ENCODE measurements at regions not wholly inside any gene's neighbourhood (a gene's known extent, or its start where the extent isn't known, plus 50 kb on each side); places are given as distances from the start of the nearest gene placed in this dataset.

DNA sequence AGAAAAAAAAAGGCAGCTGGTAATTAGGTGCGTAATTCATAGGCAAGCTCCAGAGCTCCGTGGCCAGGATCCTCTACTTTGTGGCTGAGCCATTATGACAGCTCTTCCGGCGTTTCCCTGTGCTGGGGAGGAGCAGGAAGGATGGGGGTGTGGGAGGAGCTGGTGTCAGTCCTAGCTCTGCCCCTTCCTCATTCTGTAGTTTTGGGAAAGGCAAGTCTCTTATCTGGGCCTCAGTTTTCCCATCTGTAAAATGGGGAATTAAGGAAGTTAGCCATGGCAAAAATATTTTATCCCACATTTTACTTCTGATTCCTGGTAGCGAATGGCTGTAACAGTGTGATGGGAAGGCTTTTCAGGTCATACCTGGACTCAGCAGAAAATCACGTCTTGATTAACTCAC lies 81.1 kb downstream of the SEC61B start (continued):
- TF ChIP-seq, protein P1, sequence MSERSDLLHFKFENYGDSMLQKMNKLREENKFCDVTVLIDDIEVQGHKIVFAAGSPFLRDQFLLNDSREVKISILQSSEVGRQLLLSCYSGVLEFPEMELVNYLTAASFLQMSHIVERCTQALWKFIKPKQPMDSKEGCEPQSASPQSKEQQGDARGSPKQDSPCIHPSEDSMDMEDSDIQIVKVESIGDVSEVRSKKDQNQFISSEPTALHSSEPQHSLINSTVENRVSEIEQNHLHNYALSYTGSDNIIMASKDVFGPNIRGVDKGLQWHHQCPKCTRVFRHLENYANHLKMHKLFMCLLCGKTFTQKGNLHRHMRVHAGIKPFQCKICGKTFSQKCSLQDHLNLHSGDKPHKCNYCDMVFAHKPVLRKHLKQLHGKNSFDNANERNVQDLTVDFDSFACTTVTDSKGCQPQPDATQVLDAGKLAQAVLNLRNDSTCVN (CRISPR knock-in tag; IDR thresholded peaks at IDR 0.05) = no peak
- TF ChIP-seq GATA2 (CRISPR knock-in tag; IDR thresholded peaks at IDR 0.05) (no peak), HDAC2 (IDR thresholded peaks at IDR 0.05) (peak; percentile 77), C11orf30 (IDR thresholded peaks at IDR 0.05; ENCODE audit: low read depth) (no peak), CBX3 (IDR thresholded peaks at IDR 0.05; ENCODE audit: borderline replicate concordance in 1 of 2, low read length in 2 of 2) (peak in 1 of 2 experiments; percentile 26; a peak in 1 of 3 replicates), SRSF7 (optimal IDR thresholded peaks at IDR 0.05; ENCODE audit: low read depth, low read length) (no peak), ZNF507 (tag; conservative IDR thresholded peaks at IDR 0.05) (no peak), LEF1 (IDR thresholded peaks at IDR 0.05) (no peak), ELF1 (tag; IDR thresholded peaks at IDR 0.05) (peak; percentile 57), KLF16 (IDR thresholded peaks at IDR 0.05) (no peak), PTBP1 (IDR thresholded peaks at IDR 0.05; ENCODE audit: low read depth, low read length) (0 out of 2 replicates have a peak, but pooled peaks have one; percentile 68), BCOR (IDR thresholded peaks at IDR 0.05) (peak; percentile 96), ZNF212 (CRISPR knock-in tag; IDR thresholded peaks at IDR 0.05) (no peak), CHCHD3 (CRISPR knock-in tag; IDR thresholded peaks at IDR 0.05) (no peak), ZKSCAN3 (CRISPR knock-in tag; IDR thresholded peaks at IDR 0.05) (no peak), ZNF184 (CRISPR knock-in tag; IDR thresholded peaks at IDR 0.05) (no peak)
- TF ChIP-seq, protein P2, sequence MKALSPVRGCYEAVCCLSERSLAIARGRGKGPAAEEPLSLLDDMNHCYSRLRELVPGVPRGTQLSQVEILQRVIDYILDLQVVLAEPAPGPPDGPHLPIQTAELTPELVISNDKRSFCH (CRISPR knock-in tag; IDR thresholded peaks at IDR 0.05) = no peak
- TF ChIP-seq, protein P2 (tag; IDR thresholded peaks at IDR 0.05) = no peak
- TF ChIP-seq, protein P3, sequence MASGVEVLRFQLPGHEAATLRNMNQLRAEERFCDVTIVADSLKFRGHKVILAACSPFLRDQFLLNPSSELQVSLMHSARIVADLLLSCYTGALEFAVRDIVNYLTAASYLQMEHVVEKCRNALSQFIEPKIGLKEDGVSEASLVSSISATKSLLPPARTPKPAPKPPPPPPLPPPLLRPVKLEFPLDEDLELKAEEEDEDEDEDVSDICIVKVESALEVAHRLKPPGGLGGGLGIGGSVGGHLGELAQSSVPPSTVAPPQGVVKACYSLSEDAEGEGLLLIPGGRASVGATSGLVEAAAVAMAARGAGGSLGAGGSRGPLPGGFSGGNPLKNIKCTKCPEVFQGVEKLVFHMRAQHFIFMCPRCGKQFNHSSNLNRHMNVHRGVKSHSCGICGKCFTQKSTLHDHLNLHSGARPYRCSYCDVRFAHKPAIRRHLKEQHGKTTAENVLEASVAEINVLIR (CRISPR knock-in tag; IDR thresholded peaks at IDR 0.05) = no peak
- TF ChIP-seq, protein P4, sequence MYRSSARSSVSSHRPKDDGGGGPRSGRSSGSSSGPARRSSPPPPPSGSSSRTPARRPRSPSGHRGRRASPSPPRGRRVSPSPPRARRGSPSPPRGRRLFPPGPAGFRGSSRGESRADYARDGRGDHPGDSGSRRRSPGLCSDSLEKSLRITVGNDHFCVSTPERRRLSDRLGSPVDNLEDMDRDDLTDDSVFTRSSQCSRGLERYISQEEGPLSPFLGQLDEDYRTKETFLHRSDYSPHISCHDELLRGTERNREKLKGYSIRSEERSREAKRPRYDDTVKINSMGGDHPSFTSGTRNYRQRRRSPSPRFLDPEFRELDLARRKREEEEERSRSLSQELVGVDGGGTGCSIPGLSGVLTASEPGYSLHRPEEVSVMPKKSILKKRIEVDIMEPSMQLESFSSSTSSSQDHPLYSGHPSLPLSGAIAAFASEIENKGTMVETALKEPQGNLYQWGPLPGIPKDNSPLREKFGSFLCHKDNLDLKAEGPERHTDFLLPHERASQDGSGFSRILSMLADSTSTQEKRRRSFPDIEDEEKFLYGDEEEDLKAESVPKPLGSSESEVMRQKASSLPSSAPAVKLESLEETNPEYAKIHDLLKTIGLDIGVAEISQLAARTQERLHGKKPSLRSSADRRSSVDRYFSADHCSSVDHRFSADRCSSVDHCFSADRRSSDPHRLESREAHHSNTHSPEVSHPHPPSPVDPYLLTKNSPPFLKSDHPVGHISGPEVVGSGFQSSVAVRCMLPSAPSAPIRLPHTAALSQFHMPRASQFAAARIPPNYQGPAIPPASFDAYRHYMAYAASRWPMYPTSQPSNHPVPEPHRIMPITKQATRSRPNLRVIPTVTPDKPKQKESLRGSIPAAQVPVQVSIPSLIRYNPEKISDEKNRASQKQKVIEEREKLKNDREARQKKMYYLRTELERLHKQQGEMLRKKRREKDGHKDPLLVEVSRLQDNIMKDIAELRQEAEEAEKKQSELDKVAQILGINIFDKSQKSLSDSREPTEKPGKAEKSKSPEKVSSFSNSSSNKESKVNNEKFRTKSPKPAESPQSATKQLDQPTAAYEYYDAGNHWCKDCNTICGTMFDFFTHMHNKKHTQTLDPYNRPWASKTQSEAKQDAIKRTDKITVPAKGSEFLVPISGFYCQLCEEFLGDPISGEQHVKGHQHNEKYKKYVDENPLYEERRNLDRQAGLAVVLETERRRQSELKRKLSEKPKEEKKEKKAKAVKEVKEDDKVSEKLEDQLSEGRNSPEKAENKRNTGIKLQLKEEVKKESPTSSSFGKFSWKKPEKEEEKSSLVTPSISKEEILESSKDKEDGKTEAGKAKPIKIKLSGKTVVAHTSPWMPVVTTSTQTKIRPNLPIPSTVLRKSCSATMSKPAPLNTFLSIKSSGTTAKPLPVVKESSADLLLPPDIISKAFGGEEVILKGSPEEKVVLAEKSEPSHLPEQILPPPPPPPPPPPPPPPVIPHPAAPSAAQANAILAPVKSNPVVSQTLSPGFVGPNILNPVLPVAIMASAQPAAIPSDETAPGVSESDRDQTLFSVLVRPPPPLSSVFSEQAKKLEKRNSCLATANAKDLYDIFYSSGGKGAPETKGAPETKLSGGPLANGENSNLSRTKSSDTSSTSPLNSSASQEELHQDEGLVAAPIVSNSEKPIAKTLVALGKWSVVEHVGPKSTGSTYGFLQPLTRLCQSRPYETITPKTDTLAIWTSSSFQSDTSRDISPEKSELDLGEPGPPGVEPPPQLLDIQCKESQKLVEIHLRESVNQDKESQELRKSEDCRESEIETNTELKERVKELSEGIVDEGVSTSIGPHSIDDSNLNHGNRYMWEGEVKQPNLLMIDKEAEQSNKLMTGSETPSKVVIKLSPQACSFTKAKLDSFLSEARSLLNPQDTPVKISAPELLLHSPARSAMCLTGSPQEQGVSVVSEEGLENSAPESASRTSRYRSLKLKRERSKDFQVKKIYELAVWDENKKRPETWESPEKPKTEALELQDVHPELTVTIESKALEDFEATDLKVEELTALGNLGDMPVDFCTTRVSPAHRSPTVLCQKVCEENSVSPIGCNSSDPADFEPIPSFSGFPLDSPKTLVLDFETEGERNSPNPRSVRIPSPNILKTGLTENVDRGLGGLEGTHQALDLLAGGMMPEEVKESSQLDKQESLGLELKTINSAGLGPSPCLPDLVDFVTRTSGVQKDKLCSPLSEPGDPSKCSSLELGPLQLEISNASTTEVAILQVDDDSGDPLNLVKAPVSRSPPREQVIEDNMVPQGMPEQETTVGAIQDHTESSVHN (IDR thresholded peaks at IDR 0.05; ENCODE audit: borderline replicate concordance in 1 of 2, low read depth in 1 of 2) = no peak
